Right lobe of liver (tissue), 6 donors: ENCODE measurements at regions not wholly inside any gene's neighbourhood (a gene's known extent, or its start where the extent isn't known, plus 50 kb on each side); places are given as distances from the start of the nearest gene placed in this dataset.

ENCODE experiments used
- ATAC-seq, 4 donors: fragments of 200-7000 bp; cut with Tn5 transposase; one replicate each; pipeline ENCODE4 v1.9.1; 2020; ENCODE audit warnings: mild to moderate bottlenecking in 4 of 4, moderate library complexity in 4 of 4
- DNase-seq, 3 donors: peaks; one replicate each; pipeline ENCODE4 v3.0.0-alpha.2; 2020
- H3K27ac ChIP-seq, 3 donors: fragments of 200-600 bp; one replicate each; pipeline ENCODE4 v1.8.0; 2022
- H3K27me3 ChIP-seq, 2 donors: fragments of 200-600 bp; one replicate each; pipeline ENCODE4 v1.8.0; 2022
- H3K36me3 ChIP-seq, 4 donors: fragments of 200-600 bp; sonication (generic) in 1 of 4; one replicate each; pipeline versions ENCODE4 v1.5.1 to v1.8.0; 2017 to 2022; ENCODE audit warnings: control low read depth in 1 of 4
- H3K4me1 ChIP-seq, 4 donors: fragments of 200-600 bp; sonication (generic) in 1 of 4; one replicate each; pipeline versions ENCODE4 v1.5.1 to v1.8.0; 2017 to 2022; ENCODE audit warnings: control low read depth in 1 of 4
- H3K4me3 ChIP-seq, 3 donors: fragments of 200-600 bp; one replicate each; pipeline ENCODE4 v1.8.0; 2022
- H3K9me3 ChIP-seq, 4 donors: fragments of 200-600 bp; sonication (generic) in 1 of 4; one replicate each; pipeline versions ENCODE4 v1.5.1 to v1.8.0; 2017 to 2022; ENCODE audit warnings: control low read depth in 1 of 4
- POLR2A ChIP-seq: fragments of 450-650 bp; IDR thresholded peaks from one replicate; pipeline ENCODE4 v1.6.1; 2017; ENCODE audit warnings: antibody characterized with exemption, mild to moderate bottlenecking
- WGBS: methylation state at CpG from one replicate; pipeline ENCODE4 v1.1.6; 2018; ENCODE audit warnings: low coverage, low lambda C conversion rate; ENCODE audit not compliant: insufficient coverage; ENCODE audit errors: missing lambda C conversion rate; 5-methylcytosine and 5-hydroxymethylcytosine counted together
- intact Hi-C, 2 donors: fragments of 100-400 bp; cut with DNase I; formaldehyde crosslinking; loops; one replicate each; pipeline versions ENCODE4 v1.11.2 to v1.14.1; 2022
- TF ChIP-seq, protein P1 (sequence below), 4 donors: fragments of 200-600 bp in 3 of 4; fragments of 450-650 bp in 1 of 4; IDR thresholded peaks; one replicate each; pipeline versions ENCODE4 v1.5.1 to v1.8.0; 2016 to 2022; ENCODE audit warnings: antibody characterized with exemption in 4 of 4, mild to moderate bottlenecking in 2 of 4
- donor health status: DM: no; HTN: yes; CAD: no.
- donor health status: DM: no; HTN: no; CAD: no.
- donor health status: DM: no; HTN: no; CAD: no.
- donor health status: DM: no; HTN: yes; CAD: no.
- donor health status: DM: no; HTN: yes; CAD: no.

DNA sequence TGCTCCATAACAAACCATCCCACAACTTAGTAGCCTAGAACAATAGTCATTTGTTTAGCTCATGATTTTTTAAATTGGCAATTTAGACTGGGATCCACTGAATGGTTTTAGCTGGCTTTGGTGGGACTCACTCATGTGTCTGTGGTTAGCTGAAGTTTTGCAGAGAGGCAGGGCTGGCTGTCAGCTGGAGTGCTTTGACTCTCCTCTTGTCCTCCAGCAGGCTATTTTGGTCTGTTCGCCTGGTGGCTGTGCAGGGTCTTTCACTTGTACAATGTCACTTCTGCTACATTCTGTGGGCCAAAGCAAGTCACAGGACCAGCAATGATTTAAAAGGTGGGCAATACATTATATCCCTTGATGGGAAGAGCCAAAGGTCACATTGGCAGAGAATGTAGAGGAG lies 1146.5 kb downstream of the ROBO2 start:
- no peaks in the 10 kb centered on the region for H3K9me3 ChIP-seq
- no peak overlapping the region for H3K27ac ChIP-seq
- WGBS = 71% methylated on average over 1 of the region's 1 CpG
- no peak overlapping the region for H3K4me3 ChIP-seq
- H3K27me3 ChIP-seq = no peaks in the 10 kb centered on the region
- no peak for DNase-seq
- no peaks in the 10 kb centered on the region for H3K36me3 ChIP-seq
- ATAC-seq = no peak
- no peaks in the 10 kb centered on the region for H3K4me1 ChIP-seq
- intact Hi-C loops = no loop called here
- no peak for TF ChIP-seq POLR2A
- TF ChIP-seq, protein P1, sequence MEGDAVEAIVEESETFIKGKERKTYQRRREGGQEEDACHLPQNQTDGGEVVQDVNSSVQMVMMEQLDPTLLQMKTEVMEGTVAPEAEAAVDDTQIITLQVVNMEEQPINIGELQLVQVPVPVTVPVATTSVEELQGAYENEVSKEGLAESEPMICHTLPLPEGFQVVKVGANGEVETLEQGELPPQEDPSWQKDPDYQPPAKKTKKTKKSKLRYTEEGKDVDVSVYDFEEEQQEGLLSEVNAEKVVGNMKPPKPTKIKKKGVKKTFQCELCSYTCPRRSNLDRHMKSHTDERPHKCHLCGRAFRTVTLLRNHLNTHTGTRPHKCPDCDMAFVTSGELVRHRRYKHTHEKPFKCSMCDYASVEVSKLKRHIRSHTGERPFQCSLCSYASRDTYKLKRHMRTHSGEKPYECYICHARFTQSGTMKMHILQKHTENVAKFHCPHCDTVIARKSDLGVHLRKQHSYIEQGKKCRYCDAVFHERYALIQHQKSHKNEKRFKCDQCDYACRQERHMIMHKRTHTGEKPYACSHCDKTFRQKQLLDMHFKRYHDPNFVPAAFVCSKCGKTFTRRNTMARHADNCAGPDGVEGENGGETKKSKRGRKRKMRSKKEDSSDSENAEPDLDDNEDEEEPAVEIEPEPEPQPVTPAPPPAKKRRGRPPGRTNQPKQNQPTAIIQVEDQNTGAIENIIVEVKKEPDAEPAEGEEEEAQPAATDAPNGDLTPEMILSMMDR (IDR thresholded peaks at IDR 0.05) = no peak

- intact Hi-C loops = no loop called here
- H3K4me3 ChIP-seq = no peak overlapping the region
- H3K4me1 ChIP-seq = no peaks in the 10 kb centered on the region
- H3K36me3 ChIP-seq = no peaks in the 10 kb centered on the region
- ATAC-seq (no peak), DNase-seq (no peak)
- no peaks in the 10 kb centered on the region for H3K27me3 ChIP-seq
- H3K9me3 ChIP-seq = no peaks in the 10 kb centered on the region
- WGBS = 48% methylated on average over 2 of the region's 2 CpGs
- no peak overlapping the region for H3K27ac ChIP-seq
- no peak for TF ChIP-seq POLR2A
- TF ChIP-seq, protein P1 (IDR thresholded peaks at IDR 0.05) = no peak
Measured at GRCh38 chr3:78201091-78201490, 1161.2 kb downstream of the ROBO2 start.

DNA sequence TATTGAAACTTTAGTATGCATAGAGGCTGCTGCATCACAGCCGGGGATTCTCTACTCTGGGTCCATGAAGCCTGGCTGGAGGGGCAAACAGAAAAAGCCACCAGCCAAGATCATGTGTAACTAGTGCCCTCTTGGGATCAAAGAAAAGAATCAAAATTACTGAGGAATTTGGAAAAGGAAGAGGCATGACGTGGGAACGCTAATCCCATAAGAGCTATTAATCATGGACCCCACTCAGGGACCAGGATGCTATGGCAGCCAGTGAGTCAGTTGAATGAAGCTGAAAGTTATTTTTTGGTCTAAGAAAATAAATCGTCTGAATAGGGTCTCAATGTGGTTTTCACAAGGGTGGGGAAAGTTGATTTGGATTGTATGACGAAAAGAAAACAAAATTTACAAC lies 1165.1 kb downstream of the ROBO2 start:
- Histone ChIP-seq H3K9me3 (no peaks in the 10 kb centered on the region), H3K4me3 (no peak overlapping the region), H3K36me3 (no peaks in the 10 kb centered on the region), H3K4me1 (no peaks in the 10 kb centered on the region), H3K27ac (no peak overlapping the region), H3K27me3 (no peaks in the 10 kb centered on the region)
- TF ChIP-seq, protein P1 (IDR thresholded peaks at IDR 0.05) = peak in 1 of 4 donors; percentile 16
- TF ChIP-seq POLR2A = no peak
- ATAC-seq (no peak), DNase-seq (no peak)
- WGBS = 32% methylated on average over 5 of the region's 5 CpGs
- intact Hi-C loops = no loop called here

DNA sequence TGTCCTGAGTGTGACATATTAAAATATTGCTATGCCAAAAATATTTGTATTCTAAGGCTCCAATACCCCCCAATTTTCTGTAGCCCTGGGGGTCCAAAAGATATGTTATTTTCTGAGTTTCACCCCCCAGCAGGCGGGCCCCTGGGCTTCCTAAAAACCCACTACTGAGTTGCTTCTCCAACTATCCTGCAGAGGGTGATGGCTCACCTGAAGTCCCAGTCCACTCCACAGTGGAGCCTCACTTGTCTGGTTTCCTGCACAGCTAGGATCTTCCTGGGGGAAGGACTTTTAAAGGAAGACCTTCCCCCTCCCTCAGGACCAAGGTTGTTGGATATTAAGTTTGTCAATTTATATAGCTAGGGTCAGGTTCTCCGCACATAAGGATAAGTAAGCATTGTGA lies 1181.4 kb downstream of the ROBO2 start:
- Histone ChIP-seq H3K27ac (no peak overlapping the region), H3K4me3 (no peak overlapping the region), H3K27me3 (no peaks in the 10 kb centered on the region), H3K36me3 (no peaks in the 10 kb centered on the region), H3K9me3 (no peaks in the 10 kb centered on the region), H3K4me1 (no peaks in the 10 kb centered on the region)
- intact Hi-C loops = no loop called here
- TF ChIP-seq, protein P1 (IDR thresholded peaks at IDR 0.05) = no peak
- no peak for TF ChIP-seq POLR2A
- 56% methylated on average over 2 of the region's 2 CpGs for WGBS
- ATAC-seq = no peak
- no peak for DNase-seq

DNA sequence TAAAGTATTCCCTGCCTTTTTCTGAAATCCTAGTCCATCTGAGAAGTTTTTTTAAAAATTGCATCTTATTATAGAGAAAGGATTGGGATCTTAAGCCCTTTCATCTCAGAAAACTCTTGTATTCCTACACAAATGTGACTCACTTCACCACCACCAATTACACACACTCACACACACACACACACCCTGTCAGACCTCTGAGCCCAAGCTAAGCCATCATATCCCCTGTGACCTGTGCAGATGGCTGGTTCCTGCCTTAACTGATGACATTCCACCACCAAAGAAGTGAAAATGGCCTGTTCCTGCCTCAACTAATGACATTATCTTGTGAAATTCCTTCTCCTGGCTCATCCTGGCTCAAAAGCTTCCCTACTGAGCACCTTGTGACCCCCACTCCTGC lies 1181.9 kb downstream of the ROBO2 start:
- Histone ChIP-seq H3K4me3 (no peak overlapping the region), H3K27ac (no peak overlapping the region), H3K36me3 (no peaks in the 10 kb centered on the region), H3K27me3 (no peaks in the 10 kb centered on the region), H3K4me1 (no peaks in the 10 kb centered on the region), H3K9me3 (no peaks in the 10 kb centered on the region)
- no peak for DNase-seq
- ATAC-seq = no peak
- no peak for TF ChIP-seq POLR2A
- TF ChIP-seq, protein P1 (IDR thresholded peaks at IDR 0.05) = no peak
- intact Hi-C loops = no loop called here
